ENCODE measurements at regions not wholly inside any gene's neighbourhood (a gene's known extent, or its start where the extent isn't known, plus 50 kb on each side); places are given as distances from the start of the nearest gene placed in this dataset.

DNA sequence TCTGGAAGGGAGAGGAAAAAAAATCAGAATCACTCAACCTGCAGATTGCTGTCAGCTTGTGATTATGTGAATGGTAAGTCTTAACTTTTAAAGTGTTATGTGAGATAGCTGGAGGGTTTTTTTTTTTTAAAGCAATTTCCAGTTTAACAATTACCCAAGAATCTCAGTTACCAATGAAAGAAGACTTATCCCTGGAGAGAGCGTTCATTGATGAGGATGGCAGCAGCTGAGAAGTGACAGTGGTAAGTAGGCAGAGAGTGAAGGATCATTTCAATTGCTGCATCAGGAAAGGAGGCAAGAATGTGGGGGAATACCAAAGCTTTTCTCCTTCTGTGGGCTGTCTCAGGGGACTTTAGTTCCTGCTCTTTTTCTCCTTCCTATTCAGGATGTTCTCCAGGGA lies 370.2 kb upstream of the C9orf72 start:
- Histone ChIP-seq H2BK15ac (ENCODE audit: low read depth, low read length) (no peak overlapping the region), H3K23ac (ENCODE audit: low read depth, low read length) (no peak overlapping the region), H2BK5ac (ENCODE audit: low read depth, low read length, poor library complexity, severe bottlenecking) (no peak overlapping the region), H3K9me1 (ENCODE audit: insufficient read depth, low read length) (no peaks in the 10 kb centered on the region), H2BK120ac (ENCODE audit: low read depth, low read length) (no peak overlapping the region), H4K20me1 (ENCODE audit: insufficient read depth, low read length) (no peaks in the 10 kb centered on the region), H4K91ac (ENCODE audit: insufficient read depth, low read depth, low read length) (no peak overlapping the region), H2AFZ (replicated peaks; ENCODE audit: low read length, poor library complexity) (no peak overlapping the region), H4K5ac (ENCODE audit: low read depth, low read length) (no peak overlapping the region), H2AK9ac (replicated peaks; ENCODE audit: low read depth, low read length, poor library complexity) (no peak overlapping the region), H3K4me2 (ENCODE audit: low read depth, low read length) (no peak overlapping the region), H2AK5ac (ENCODE audit: low read depth, low read length) (no peak overlapping the region), H3K27me3 (ENCODE audit: control insufficient read depth, insufficient read depth, low read length) (no peaks in the 10 kb centered on the region), H3K9me3 (ENCODE audit: control insufficient read depth, insufficient read depth, low read length) (no peaks in the 10 kb centered on the region), H3K79me1 (ENCODE audit: low read depth in 1 of 2, low read length in 2 of 2) (no peaks in the 10 kb centered on the region), H2BK20ac (ENCODE audit: low read depth, low read length) (no peak overlapping the region), H3K4me1 (ENCODE audit: control insufficient read depth, insufficient read depth, low read length) (no peaks in the 10 kb centered on the region), H3K27ac (ENCODE audit: insufficient read depth, low read length) (no peak overlapping the region), H3K56ac (ENCODE audit: extremely low read depth, insufficient read depth, low read length) (no peak overlapping the region), H3K4me3 (ENCODE audit: insufficient read depth, low read depth, low read length) (no peak overlapping the region), H3K14ac (replicated peaks; ENCODE audit: low read depth, low read length) (no peak overlapping the region), H3K9ac (ENCODE audit: low read depth, low read length) (no peak overlapping the region), H3K4ac (ENCODE audit: low read depth, low read length) (no peak overlapping the region), H3K18ac (ENCODE audit: low read depth, low read length) (no peak overlapping the region), H4K8ac (ENCODE audit: low read depth in 2 of 2, low read length in 2 of 2) (no peak overlapping the region), H3K36me3 (ENCODE audit: control insufficient read depth, insufficient read depth, low read length) (no peaks in the 10 kb centered on the region)
- DNase-seq (no peak), ATAC-seq (ENCODE audit: low read depth) (no peak)
- in situ Hi-C loops (cut with MboI; ENCODE audit: low sequenced_read_pairs) (loop anchor here (10.0 kb wide), 1 partner anchor 61 kb away; no protein-coding TSS in a partner anchor), dilution Hi-C loops (cut with HindIII; ENCODE audit: low sequenced_read_pairs, unreplicated experiment) (no loop called here), intact Hi-C loops (cut with micrococcal nuclease) (no loop called here)
- BruUV-seq (replicated peaks): no TSS peak
- CTCF ChIA-PET: no interaction called here
- no peak for TF ChIP-seq RAD21 (IDR thresholded peaks at IDR 0.05; ENCODE audit: low read length)
- TF ChIP-seq NFE2L2 (IDR thresholded peaks at IDR 0.05; ENCODE audit: low read depth, low read length): no peak
- no CpG with 5 or more reads among the region's 1 CpG for WGBS, 2 experiments (ENCODE audit: extremely low coverage in 2 of 2, insufficient read length in 1 of 2)
- POLR2A ChIA-PET (ENCODE audit: unreplicated experiment): no interaction called here
